NCI-H2081 (cell line): ENCODE measurements at regions not wholly inside any gene's neighbourhood (a gene's known extent, or its start where the extent isn't known, plus 50 kb on each side); places are given as distances from the start of the nearest gene placed in this dataset.

ENCODE experiments used
- DNase-seq, 2 experiments: peaks; one replicate each; lab custom pipeline; 2025; lab: John Stamatoyannopoulos, UW

DNA sequence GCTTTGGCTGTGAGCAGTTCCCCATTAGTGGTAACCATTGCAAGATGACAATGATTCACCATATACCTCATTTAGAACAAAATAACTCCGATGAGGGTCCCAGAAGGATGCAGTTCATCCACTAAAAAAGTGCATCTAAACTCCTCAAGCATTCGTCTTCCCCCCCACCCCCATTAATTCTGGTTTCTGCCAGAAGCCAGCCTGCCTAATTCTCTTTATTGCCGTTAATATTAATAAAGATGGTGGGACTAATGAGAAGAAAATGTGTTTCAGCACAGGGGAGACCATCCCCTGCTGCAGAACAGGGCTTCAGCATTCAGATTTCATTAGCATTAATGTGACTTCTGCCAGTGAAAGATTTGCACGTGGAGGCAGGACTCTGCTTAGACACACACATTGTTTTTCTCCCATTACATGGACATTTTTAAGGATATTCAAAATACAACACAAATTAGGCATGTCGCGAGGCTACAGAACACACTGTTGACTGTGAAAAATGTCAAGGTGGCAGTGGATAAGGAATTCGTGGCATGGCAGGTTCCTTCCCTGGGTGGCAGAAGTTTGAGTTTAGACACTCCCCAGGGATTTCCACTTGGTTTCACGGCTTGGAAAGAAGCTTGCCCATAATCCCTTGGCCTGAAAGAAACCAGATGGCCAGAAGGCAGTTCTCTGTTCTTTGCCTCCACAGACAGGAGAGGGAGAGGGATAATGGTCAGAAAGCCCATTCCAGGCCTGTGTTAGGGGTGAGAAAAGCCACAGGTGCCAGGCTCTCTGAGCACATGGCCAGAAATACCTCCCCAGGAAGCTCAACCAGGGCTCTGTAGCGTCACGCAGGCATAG is 236.5 kb downstream of the FOXO1 start:
- no peak for DNase-seq

DNA sequence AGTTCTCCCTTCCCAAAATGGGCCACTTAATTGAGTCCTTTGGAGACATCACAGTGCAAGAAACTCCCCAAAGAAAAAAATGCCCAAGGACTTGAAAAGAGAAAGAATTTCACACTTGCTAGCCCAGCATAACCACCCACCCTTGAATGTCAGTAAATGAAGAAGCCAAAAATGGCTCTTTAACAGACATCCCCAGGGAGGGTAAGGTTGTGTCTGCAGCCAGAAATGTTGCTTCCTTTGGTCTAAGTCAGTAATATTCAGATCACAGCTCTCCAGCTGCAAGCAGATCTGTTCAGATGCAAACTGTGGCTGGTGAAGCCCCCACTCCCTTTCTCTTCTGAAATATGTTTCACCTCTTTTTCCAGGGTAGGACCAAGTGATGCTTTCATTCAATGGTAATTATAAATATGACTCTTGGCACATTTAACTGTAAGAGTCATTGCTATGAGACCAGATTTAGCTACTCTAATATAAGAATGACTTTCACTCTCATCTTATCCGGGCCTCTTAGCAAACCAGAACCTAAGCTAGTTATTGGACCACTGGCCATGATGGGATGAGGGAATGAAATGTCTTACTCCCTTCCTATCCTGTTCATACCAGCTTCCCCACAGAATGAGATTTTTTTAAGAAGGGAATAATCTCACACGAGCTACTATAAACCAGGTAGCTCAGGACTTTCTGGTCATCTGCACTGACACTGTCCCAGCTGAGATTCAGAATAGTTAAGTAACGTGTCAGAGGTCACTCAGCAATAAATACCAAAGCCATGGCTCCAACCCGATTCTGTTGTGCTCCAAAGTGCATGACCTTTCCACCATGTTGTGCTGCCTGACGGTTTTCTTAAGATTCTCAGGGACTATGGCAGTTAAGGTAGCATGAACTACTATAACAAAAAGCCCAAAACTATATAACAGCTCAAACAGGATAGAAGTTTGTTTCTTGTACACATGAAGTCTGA is 234.1 kb downstream of the FOXO1 start:
- DNase-seq = no peak

DNA sequence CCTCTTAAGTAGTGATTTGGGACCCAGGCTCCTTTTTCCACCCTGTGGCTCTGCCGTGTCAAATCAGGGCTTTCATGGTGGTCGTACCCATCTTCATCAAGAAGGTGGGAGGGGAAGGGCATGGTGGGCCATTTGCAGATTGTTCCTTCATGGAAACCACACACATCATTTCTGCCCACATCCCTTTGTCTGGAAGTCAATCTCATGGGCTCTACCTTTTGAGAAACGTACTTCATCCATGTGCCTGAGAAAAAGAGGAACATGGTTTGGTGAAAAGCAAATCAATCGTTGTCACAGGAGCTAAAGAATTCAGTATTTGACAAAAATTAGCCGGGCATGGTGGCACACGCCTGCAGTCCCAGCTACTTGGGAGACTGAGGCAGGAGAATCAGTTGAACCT is 233.4 kb downstream of the FOXO1 start:
- DNase-seq = no peak

DNA sequence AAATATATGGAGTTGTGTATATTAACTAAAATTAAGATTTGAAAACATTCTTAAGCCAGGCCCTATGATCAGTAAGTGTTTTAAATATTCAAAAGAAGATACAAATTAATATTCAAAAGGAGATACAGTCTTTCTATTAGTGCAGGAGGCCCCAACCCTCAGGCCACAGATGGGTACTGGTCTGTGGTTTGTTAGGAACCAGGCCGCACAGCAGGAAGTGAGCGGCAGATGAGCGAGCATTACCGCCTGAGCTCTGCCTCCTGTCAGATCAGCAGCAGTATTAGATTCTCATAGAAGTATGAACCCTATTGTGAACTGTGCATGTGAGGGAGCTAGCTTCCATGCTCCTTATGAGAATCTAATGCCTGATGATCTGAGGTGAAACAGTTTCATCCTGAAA is 232.9 kb downstream of the FOXO1 start:
- no peak for DNase-seq

DNA sequence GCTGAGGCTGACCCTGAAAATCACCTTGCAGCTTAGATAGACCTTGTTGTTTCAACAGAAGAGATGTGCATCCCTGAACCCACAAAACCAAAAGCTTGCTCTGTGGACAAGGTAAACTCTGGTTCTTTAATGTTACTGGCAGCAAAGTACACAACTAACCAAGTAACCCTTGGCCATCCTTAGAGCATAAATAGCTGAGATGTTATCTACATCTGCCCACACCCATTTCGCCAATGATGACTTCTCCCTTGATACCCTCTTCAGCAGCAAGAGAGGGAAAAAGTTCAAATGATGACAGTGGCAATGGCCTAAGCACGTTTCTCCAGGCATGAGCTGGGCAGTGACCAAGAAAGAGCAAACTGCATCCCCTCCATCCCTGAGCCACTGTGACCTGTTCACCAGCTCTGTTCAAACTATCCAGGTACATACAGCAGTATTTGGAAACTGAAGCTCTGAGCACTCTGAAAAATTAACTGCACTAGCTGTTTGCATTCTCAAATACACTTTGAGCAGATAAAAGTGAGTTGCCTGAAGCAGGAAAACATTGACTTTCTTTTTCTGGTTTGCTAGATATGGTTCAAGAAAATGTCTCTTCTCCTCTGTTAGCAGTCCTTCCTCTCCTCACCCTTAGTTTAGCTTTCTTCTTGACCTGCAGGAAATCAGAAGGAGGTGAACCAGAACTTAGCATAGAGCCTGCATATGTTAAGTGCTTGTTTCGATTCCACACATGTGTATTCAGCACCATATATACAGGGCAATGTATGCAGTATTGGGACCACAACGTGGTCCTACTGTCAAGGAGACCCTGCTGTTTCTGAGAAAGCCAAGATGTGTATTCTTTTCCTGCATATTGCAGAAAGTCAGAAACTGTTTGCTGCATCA is 231.7 kb downstream of the FOXO1 start:
- DNase-seq = no peak

DNA sequence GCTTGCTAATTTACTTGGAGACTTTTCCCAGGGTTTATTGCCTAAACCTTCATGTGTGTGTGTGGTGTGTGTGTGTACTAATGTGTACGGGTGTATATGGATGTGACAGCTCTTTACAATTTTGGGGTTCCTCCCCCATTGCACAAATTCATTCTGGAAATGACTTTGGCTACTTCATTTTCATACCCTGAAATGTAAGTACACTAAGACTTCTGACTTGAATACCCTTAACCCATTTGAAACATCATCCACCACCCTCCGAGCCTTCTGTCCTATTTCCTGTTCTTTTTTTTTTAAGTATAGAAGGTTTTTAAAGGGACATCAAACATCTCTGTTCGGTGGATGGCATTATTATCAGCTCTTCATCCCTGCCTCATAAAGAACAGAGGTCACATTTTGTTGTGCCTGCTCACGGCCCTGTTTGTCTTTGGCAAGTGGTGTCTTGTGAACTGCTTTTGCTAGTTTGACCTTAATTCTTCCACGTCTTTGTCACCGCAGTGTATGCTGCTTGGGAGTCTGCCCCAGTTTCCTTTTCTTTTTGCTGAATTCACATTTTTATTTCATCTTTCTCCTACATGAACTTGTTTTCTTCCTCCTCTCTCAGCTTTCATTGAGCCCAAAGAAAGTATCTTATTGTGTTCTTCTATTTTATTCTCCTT is 228.3 kb downstream of the FOXO1 start:
- no peak for DNase-seq

DNA sequence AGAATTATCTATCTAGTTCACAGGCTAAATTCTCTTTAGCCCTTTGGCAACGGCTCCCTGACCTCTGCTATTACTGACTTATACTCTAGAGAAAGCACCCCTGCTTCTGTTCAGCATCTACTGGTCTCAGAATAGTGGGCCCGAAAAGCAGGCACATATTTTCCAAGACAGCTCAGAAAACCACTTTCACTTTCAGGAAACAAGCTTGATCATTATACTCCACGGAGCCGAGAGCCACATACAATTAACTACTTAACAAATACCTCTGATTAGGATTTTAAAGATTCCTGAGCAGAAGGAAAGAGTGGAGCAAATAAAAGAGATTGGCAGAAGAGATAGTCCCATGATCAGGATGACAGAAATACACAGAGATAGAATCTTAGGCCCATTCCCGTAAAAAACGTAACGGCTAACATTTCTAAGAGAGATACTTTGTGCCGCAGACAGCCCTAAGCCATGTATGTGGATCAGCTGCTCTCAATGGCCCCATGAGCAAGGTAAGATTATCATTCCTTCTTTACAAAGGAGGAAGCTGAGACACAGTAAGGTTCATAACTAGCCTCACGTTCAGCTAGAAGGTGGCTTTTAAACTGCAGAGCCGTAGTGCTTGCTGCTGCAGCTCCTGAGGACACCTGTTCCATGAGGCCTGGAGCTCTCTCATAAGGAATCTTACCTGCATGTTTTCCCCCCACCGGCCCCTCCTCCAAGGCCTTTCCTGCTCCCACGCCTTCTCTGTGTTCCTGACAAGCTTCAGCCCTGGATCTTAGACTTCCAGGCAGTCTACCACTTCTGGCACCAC is 227.2 kb downstream of the FOXO1 start:
- DNase-seq = no peak

DNA sequence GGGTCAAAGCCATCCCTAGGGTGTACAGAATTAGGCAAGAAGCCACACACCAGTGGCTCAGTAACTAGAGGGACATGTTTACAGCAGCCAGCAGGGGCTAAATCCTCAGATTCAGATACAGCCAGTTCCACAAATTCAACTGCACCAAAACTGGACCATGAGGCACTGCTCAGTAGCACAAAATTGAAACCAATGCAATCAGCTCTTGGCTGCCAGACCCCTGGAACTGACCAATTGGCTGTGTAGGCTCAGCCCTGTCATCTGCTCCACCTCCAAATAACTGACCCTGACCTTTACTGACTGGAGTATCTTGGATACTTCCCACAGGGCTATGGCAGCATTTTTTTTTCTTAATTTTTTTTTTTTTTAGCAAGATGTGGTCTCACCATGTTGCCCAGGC is 226.5 kb downstream of the FOXO1 start:
- DNase-seq = no peak

DNA sequence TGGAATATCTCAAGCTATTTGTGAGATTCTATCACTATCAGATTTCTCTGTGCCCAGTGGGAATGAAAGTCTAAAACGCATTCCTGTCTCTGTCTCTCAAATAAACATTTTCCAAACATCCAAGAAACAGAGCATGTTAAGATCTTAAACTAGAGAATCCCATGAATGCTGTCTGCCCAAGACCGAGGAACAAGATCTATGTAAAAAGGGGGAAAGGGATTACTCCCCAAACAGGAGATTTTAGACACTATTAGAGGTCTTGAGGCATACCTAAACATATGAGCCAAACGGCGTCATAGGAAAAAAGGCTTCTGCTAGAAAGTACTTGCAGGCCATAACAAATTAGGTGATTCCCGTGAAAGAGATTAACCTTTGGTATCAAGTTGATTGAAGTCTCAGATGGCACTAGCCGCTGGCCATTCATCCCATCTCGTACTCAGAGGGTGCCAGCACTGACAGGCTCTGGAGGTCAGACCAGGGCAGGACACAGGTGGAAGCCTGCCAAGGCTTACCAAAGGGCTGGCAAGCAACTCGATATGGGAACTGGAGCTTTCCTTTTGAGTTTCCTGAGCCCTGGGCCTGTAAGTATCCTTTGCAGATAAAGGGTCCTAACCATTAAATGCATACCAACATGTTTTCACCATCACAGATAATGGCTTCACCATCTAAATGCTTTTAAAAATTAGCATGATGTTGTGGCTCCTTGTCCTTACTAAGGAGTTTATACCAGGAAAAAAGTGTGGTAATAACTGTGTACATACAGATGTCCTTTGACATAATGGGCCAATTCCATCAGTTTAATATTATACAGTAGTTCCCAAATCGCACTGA is 225.2 kb downstream of the FOXO1 start:
- no peak for DNase-seq

DNA sequence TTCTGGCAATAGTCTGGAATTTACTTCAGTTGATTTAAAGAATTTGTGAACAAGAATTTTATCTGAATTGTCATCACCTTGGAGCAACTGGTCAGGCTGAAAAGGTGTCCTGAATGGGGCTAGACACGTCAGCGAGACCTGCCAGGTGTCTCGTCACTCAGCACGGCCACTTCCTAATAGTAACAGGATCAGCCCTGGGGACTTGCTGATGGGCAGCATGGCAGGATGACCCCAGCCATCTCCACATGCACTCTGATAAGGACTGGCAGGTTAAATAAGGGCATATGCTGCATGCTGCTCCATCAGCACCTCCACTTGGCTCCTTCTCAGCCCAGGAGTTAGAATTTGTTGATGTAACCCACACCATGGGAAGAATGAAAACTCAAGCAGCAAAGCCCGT is 224.2 kb downstream of the FOXO1 start:
- no peak for DNase-seq

DNA sequence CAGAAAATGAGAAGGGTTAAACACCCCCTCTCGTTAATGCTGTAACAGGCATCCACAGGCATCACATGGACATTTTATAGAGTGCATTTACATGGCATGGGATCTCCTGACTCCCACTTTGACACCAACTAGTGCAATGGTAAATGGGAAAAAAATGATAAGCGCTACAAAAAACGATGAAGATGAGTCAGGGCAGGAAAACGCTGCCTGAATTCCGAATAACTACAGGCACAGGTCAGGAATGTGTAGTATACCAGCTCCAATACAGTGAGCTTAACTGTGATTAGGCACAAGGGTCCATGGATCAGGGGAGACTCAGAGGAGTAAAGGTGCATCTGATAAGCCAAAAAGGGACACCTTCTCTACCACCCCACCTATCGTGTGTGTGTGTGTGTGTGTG is 223.6 kb downstream of the FOXO1 start:
- no peak for DNase-seq

DNA sequence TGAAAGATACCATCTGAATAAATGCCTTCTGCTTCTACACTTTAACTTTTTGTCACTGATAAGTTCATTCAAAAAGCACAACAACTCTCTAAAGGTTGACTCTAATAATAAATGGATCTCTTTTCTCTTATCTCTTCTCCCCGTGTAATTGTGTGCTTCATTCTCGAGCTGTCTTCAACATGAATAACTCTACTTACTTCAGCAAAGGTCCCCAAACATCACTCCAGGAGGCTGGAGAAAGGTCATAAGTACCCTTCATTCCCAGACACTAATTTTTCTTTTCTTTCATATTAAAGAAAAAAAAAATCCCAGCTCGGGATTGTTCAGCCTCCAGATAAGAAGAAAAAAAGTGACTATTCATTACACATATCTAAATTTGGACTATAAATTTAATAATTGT is 222.2 kb downstream of the FOXO1 start:
- no peak for DNase-seq

DNA sequence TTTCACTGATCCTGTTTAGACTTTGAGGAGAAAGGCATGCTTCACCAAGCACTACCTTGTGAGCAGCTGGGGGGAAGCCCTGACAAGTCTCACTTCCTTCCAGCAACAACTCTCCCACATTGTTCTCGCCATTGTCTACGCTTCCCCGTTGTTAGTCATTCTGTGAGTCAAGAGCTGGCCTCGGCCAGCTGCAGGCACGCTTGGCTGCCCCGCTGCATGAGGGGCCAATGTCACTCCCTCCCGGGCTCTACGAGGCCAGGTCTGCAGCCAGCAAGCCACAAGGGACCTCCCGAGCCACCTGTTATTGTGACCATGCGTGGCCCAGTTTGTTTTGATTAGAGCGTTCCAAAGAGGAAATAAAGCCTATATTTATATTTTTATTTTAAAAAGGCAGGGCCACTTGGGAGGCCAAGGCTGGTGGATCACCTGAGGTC is 220.9 kb downstream of the FOXO1 start:
- DNase-seq = no peak

DNA sequence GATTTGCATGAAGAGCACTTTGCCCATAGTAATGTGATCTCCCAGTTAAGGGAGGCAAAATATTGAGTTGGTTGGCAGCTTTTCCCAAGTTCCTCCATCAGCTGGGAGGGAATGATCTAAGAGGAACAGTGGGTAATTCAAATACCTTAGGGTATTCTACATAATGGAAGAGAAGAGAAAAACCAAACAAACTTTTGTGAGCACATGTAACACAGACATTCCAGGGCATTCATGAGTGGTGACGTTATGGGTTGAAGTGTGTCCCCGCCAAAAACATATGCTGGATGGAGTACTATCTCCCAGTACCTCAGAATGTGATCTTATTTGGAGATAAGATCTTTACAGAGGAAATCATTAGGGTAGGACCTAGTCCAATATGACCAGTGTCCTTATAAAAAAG is 220.1 kb downstream of the FOXO1 start:
- DNase-seq = no peak

DNA sequence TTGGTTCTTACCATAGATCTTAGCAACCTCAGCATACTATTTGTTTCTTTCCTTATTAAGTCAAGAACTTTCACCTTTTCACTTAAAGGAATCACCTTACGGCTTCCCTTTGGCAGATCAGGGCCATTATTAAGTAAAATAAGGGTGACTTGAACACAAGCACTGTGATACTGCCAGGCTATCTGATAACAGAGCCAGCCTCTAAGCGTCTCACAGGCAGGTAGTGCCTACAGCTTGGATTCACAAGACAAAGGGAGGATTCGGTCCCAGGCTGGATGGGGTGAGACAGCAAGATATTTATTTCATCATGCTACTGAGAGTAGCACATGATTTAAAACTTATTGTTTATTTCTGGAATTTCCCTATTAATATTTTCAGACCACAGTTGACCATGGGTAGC is 218.6 kb downstream of the FOXO1 start:
- DNase-seq = no peak

DNA sequence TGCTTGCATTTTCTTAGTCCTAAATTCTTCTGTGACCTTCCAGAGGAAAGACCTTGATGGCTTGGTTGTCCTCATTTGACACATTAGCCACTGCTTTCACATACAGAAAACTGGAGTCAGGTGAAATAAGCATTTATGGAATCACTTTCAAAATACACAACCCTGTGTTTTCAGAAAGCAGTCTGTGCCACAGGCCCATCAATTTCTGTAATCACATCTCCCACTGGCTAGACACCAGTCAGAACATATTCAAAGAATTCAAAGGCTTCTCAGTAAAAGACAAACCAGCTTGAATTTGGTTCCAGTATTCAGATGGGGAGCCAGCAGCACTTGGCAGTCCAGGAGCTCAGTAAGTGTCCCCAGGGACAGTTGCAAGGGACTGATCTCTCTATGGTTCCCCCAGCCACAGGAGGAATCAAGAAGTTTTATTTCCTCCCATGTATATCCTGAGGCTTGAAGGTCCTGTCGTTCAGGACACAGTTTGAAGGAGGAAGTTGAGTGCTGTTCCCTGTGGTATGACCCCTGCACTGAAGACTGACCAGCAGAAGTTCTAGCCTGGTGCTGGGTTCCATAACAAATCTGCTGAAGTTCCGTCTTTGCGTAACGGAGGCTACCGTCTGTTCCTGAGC is 214.3 kb downstream of the FOXO1 start:
- DNase-seq = no peak

DNA sequence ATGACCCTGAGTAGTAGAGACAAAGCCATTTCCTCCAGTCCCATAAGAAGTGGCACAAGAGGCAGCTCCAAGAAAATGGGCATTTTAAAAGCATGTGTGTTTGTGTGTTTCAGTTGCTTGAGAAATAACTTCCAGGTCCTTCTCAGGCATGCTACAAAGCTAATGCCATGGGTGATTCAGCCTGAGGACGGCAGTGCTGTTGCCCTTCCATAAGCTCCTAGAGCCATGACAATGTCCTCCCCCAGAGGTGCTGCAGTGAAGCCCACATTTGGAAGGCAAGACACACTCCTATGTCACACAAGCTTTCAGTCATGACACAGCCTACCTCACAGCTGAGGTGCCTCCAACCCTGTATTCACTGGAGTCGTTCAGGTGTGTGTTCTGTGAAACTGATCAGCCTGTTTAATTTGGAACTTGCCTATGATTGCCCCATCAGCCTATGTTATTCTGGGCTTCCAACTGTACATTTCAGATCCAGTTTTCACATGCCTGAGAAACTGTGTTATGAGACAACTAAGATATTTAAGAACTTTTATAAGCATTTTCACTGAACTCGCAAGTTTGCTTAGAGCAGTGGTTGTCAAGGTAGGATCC is 213.6 kb downstream of the FOXO1 start:
- DNase-seq = no peak

DNA sequence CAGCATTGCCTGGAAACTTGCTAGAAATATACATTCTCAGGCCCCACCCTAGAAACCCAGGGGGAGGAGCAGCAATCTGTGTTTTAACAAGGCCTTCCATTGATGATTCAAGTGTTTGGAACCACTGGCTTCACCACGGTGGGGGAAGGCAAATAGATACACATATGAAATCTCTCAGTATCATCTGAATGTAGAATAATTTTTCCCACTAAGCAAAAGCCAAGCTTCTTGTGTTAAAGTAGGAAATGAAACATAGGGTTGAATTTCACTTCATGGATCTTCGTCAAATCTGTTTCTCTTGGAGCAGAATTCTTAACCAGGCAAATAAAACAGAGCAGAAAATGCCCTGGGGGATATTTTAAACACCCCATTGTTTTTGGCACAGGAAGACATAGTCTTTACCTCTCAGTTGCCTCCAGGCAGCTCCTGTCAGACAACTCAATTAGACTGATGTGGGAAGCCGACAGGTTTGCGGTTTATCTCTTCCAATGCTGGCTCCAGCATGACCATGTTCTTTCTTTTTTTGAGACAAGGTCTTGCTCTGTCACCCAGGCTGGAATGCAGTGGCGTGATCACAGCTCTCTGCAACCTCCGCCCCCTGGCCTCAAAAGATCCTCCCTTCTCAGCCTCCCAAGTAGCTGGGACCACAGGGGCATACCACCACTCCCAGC is 213.0 kb downstream of the FOXO1 start:
- no peak for DNase-seq
